ENCODE measurements at regions not wholly inside any gene's neighbourhood (a gene's known extent, or its start where the extent isn't known, plus 50 kb on each side); places are given as distances from the start of the nearest gene placed in this dataset.
"Not testable (repeated sequence)": the region's sequence is repeated elsewhere in the genome, so short reads cannot be mapped to it uniquely, and the experiment has no call there.

DNA sequence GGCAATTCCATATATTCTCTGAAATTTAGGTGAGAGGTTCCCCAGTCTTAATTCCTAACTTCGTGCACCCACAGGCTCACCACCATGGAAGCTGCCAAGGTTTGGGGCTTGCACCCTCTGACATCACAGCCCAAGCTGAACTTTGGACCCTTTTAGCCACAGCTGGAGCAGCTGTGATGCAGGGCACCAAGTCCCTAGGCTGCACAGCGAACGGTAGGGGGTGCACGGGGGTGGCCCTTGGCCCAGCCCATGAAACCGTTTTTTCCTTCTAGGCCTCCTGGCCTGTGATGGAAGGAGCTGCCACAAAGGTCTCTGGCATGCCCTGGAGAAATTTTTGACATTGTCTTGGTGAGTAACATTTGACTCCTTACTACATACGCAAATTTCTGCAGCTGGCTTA lies 251.9 kb upstream of the GRM3 start:
- DNase-seq (ENCODE audit: extremely low spot score, insufficient read length, low read depth): no peak
- FAIRE-seq: no peak

DNA sequence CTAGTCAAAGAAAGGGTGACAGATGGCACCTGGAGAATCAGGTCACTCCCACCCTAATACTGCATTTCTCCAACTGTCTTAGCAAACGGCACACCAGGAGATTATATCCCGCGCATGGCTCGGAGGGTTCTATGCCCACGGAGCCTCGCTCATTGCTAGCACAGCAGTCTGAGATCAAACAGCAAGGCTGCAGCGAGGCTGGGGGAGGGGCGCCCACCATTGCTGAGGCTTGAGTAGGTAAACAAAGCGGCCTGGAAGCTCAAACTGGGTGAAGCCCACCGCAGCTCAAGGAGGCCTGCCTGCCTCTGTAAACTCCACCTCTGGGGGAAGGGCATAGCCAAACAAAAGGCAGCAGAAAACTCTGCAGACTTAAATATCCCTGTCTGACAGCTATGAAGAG lies 268.1 kb upstream of the GRM3 start:
- FAIRE-seq: not testable (repeated sequence)

DNA sequence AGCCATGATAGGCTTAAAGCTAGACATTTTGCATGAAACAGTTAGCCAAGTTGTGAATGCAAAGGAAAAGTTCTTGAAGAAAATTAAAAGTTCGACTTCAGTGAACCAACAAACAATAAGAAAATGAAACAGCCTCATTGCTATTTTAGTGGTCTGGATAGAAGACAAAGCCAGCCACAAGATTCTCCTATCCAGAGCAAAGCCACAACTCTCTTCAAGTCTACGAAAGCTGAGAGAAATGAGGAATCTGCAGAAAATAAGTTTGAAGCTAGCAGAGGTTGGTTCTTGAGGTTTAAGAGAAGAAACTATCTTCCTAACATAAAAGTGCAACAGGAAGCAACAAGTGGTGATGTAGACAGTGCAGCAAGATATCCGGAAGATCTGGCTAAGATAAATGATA lies 271.4 kb upstream of the GRM3 start:
- no peak for FAIRE-seq
- DNase-seq (ENCODE audit: extremely low spot score, insufficient read length, low read depth): no peak

More for the DNA sequence above, 268.1 kb upstream of the GRM3 start:
- not testable (repeated sequence) for DNase-seq (ENCODE audit: extremely low spot score, insufficient read length, low read depth)

DNA sequence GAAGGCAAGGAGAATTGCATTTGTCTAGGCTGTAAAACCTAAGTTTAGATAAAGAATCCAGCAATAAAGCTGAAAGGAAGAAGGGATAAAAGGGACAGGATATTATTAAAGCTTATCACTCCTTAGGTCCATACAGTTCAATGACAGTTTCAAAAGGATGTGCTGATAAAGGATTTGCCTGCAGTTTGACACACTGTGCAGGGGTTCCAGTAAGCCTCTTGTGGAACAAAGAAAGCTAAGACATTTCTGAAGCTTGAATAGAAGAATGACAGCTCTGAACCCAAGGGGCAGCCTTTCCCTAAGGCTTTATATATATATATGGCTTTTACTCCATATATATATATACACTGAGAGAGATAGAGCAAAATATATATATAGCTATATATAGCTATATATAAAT lies 276.8 kb upstream of the GRM3 start:
- FAIRE-seq: no peak
- DNase-seq (ENCODE audit: extremely low spot score, insufficient read length, low read depth): no peak

DNA sequence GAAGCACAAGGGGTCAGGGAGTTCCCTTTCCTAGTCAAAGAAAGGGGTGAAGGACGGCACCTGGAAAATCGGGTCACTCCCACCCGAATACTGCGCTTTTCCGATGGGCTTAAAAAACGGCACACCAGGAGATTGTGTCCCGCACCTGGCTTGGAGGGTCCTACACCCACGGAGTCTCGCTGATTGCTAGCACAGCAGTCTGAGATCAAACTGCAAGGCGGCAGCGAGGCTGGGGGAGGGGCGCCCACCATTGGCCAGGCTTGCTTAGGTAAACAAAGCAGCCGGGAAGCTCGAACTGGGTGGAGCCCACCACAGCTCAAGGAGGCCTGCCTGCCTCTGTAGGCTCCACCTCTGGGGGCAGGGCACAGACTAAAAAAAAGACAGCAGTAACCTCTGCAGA lies 303.3 kb upstream of the GRM3 start:
- not testable (repeated sequence) for DNase-seq (ENCODE audit: extremely low spot score, insufficient read length, low read depth); FAIRE-seq

DNA sequence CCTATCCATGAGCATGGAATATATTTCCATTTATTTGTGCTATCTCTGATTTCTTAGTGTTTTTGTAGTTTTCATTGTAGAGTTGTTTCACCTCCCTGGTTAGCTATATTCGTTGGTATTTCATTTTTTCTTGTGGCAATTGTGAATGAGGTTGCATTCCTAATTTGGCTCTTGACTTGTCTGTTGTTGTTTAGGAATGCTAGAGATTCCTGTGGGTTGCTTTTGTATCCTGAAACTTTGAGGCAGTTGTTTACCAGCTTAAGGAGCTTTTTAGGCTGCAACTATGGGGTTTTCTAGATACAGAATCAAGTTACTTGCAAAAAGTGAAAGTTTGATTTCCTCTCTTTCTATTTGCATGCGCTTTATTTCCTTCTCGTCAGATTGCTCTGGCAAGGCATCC lies 304.7 kb upstream of the GRM3 start:
- no peak for DNase-seq (ENCODE audit: extremely low spot score, insufficient read length, low read depth)
- no peak for FAIRE-seq

DNA sequence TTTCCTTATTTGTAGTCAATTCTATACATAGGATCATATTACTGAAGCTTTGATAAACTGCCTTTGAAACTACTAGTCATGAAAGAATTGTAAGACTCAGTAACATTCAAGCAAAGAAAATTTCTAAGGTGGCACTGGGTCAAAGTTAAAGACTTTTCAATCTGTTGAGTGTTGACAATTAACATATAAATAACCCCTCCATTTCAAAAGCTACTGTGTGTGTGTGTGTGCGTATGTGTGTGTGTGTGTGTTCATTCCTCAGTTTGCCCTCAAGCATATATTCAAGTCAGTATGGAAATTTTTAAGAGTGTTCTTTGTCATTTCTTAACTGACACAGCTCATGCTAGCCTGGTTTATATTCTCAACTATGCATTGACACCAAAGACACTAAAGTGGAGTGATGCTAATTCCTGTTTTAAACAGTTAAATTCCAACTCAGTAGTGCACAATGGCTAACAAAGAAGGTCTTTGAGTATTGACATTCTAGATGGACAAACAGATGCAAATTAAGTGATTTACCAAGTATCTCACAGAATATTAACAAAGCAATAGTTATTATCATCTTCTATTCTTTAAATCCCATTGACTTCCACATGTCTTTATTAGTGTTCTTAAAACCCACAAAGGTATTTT lies 314.8 kb upstream of the GRM3 start:
- no peak for FAIRE-seq

DNA sequence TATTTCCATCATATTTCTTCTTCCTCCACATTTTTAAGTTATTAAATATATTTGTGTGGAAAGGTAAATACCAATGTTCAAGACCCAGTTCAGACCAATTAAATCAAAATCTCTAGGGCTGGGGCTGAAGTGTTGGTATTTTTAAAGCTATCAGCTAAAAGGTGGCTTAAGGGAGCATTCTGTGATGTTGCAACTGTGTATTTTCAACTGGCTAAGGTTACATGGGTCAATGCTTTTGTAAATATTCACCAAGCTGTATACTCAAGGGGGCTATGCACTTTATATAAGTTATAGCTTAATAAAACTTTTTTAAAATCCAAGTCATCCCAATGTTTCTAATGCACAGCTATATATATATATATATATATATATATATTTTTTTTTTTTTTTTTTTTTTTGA lies 316.9 kb upstream of the GRM3 start:
- FAIRE-seq (no peak), DNase-seq (ENCODE audit: extremely low spot score, insufficient read length, low read depth) (no peak)

More for the DNA sequence above, 314.8 kb upstream of the GRM3 start:
- no peak for DNase-seq (ENCODE audit: extremely low spot score, insufficient read length, low read depth)

DNA sequence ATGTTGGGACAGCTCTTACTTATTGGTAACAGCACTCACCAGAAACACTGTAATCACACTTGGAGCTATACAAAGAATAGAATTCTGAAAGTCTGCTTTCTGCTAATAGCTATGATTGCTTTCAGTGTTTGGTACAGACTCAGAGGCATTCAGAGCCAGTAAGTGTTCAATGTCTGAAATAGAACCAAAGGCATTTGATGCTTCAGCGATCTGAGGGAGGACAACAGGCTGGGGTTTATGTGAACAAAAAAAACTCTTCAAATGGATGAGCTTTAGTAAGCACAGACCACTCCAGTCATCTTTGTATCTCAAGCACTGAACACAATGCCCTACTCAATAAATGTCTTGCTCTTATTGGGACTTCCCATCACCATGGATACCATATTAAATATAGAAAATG lies 322.8 kb upstream of the GRM3 start:
- DNase-seq (ENCODE audit: extremely low spot score, insufficient read length, low read depth) (no peak), FAIRE-seq (no peak)

DNA sequence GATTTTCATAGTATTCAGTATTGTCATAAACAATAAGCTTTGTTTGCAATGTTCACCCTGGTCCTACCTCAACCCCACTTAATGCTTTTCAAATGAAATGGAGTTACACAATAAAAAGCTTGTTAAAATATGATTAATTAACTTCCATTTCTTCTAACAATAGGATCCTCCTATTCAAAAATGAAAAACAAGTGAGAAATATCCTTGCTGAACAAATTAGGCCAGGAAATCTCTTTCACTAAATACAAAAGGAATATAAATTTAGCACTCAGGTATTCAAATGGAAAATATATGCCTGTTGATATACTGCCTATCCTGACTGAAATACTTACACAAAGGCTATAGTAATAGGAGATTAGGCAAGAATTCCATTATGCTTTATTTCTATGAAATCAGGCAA lies 323.4 kb upstream of the GRM3 start:
- FAIRE-seq: no peak
- no peak for DNase-seq (ENCODE audit: extremely low spot score, insufficient read length, low read depth)

DNA sequence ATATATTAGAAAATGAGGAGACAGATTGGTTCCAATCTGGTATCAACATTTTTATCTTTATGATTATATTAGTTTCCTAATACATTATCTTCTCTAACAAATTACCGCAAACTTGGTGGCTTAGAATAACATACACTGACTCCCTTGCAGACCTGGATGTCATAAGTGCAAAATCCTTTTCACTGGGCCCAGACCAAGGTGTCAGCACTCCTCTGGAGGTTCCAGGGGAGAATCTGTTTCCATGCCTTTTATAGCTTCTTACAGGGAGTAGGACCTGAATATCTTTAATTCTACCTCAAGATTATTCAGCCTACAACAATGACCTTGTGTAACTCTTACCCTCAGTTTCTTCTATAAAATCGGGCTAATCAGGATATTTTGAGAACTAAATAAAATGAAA lies 329.9 kb upstream of the GRM3 start:
- FAIRE-seq: no peak
- DNase-seq (ENCODE audit: extremely low spot score, insufficient read length, low read depth): no peak

DNA sequence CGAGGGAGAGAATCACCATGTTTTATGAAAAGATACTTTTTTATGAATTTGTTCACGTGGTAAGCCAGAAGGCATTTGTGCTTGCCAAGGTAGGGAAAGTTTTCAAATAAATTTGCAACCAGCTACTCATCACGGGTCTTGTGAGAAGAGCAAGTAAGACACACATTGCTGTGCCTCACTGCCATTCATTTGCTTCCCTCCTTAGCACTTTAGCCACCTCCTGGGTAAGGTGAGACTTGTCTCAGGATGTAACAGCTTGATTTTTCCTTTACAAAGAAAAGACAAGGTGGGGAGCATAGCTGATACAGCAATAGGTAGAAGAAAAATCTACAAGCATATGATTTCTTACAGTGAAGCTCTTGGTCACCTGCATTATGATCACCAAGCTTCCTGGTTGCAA lies 342.4 kb upstream of the GRM3 start:
- FAIRE-seq (no peak), DNase-seq (ENCODE audit: extremely low spot score, insufficient read length, low read depth) (no peak)

DNA sequence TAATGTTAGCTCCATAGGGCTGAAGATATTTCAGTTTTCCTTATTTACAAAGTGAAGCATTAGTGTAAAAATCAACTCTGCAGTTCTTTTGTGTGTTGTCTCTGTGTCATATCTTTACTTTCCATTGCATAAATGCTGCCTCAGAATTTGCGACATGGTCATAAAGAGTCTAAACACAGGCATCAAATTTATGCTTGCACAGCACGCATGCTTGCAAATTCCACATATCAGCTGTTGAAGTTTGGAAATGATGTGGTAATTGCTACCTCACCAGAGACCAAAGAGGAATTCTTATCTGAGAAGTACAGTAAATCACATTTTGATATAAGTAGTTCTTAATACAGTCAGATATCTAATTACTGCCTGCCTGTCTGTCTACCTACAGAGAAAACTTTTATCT lies 348.2 kb upstream of the GRM3 start:
- no peak for FAIRE-seq
- DNase-seq (ENCODE audit: extremely low spot score, insufficient read length, low read depth): no peak

DNA sequence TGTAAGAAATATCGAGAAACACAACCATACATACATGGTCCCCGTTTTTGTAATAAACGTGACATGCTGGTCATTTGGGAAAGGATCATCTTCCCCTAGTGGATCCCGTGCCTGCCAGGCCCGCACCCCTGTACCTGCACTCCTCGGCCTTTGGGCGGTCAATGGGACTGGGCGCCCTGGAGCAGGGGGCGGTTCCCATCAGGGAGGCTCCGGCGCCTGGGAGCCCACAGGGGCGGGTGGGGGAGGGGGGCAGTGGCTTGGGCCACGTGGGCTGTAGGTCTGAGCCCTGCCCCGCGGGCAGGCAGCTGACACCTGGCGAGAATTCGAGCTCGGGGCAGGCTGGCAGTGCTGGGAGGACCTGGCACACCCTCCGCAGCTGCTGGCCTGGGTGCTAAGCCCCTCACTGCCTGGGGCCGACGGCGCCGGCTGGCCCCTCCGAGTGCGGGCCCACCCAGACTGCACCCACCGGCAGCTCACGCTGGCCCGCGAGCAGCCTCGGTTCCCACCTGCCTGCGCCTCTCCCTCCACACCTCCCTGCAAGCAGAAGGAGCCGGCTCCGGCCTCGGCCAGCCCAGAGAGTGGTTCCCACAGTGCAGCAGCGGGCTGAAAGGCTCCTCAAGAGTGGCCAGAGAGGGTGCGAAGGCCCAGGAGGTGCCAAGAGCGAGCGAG lies 361.6 kb upstream of the GRM3 start:
- FAIRE-seq: no peak
- no peak for DNase-seq (ENCODE audit: extremely low spot score, insufficient read length, low read depth)

DNA sequence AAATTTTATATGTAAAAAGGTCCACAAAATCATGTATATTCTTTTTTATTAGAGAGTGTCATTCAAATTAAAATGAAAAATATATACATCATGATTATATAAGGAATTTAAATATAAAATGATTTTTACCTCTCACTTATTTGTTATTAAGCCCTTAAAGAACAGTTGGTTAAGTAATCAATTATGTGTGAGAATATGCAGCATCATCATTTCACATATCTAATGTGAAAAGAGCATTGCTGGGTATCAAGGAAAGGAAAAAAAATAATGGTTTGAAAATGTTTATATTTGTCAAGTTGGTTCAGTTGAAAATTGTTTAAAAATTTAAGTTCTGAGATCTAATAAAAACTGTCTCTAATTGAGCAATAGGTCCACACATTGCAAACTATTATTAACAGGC lies 363.6 kb upstream of the GRM3 start:
- no peak for DNase-seq (ENCODE audit: extremely low spot score, insufficient read length, low read depth)
- FAIRE-seq: no peak

DNA sequence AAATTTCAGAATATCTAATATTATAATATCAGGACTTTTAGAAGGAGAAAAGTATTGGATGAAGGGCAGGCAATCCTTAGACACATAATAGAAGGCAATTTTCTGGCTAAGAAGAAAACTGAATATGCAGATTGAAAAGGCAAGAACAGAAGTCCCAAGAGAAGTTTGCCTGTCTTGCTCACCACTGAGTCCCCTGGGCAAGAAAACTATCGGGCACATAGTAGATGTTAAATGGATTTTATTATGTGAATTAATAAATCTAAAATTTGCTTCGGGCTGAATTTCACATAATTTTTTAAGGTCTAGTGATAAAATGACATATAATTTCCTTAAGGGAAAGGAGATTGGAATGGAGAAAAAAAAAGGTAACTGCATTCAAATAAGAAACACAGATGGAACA lies 380.9 kb upstream of the GRM3 start:
- DNase-seq (ENCODE audit: extremely low spot score, insufficient read length, low read depth) (no peak), FAIRE-seq (no peak)

DNA sequence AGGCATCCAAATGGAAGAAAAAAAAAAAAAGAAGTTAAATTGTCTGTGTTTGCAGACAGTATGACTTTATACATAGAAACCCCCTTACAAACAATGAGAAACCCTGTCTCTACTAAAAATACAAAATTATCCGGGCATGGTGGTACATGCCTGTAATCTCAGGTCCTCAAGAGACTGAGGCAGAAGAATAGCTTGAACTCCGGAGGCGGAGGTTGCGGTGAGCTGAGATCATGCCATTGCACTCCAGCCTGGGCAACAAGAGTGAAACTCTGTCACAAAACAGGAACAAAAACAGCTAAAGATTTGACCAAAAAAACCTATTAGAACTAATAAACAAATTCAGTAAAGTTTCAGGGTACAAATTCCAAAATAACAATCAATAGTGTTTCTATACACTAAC lies 385.8 kb upstream of the GRM3 start:
- FAIRE-seq (no peak), DNase-seq (ENCODE audit: extremely low spot score, insufficient read length, low read depth) (no peak)

DNA sequence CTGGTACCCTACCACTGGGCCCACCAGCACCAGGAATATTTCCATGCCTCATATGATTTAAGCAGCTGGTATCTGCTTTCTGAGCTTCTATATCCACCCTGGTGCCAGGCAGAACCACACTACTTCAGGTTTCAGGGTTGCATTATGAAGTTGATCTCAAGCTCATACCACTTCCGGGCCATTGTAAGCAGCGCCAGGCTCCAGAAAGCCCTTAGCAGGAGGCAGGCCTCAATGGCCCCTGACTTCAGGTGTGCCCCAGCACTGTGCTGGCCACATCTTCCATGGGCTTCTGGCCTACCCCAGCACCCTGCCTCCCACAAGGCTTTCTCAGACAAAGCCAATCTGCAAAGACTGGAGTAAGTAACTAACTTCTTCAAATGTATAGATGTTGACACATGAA lies 391.3 kb upstream of the GRM3 start:
- DNase-seq (ENCODE audit: extremely low spot score, insufficient read length, low read depth) (no peak), FAIRE-seq (no peak)

DNA sequence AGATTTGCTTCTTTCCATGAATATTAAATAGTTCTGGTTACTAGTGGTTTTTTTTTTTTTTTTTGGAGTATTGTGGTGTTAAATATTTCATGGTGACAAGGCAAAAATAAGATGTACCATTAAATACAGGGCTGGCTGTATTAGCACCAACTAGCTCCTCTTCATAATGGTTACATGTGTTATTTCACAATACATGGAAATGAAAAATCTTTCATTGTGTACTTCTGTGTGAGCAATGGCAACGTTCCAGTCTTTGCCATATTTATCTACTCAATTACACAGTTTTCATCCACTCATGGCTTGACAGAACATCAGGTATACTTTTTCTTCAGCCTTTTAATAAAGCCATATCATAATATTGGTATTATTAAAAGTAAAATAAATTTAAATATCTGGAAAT lies 394.7 kb upstream of the GRM3 start:
- no peak for FAIRE-seq
- DNase-seq (ENCODE audit: extremely low spot score, insufficient read length, low read depth): no peak

DNA sequence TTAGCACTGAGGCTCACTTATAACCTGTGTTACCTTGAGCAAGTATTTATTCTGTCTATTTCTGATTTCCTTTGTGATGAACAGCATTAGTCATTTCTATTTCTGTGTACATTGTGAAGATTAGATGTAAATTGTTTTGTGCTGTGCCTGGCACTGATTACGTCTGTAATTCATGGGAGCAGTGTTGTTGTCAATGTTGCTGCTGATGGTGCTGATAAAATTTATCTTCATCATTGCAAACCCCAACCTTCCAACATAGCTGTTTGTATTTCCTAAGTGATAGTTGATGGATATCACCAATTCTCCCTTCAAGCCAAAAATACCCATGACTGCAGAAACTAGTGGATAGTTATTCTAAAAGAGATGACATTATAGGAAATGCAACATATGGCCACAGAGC lies 400.5 kb upstream of the GRM3 start:
- DNase-seq (ENCODE audit: extremely low spot score, insufficient read length, low read depth): no peak

DNA sequence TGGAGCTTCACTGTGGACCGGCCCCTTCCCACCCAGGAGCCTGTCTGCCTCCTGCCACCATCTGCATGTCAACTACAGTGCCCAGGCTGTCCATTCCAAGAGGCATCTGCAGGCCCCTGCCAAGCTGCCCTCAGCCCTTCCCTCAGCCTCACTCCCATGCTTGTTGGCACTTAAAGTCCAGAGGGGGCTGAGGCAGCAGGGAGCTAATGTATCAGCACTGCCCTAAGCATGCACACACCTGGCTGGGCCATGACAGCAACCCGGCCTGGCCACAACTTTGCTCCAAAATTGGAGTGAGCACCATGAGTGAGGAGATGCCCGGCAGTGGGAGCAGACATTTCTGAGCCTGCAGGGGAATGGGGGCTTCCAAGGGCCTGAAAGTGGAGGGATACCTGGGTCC lies 417.5 kb upstream of the GRM3 start:
- DNase-seq (ENCODE audit: extremely low spot score, insufficient read length, low read depth) (no peak), FAIRE-seq (no peak)

More for the DNA sequence above, 400.5 kb upstream of the GRM3 start:
- no peak for FAIRE-seq

DNA sequence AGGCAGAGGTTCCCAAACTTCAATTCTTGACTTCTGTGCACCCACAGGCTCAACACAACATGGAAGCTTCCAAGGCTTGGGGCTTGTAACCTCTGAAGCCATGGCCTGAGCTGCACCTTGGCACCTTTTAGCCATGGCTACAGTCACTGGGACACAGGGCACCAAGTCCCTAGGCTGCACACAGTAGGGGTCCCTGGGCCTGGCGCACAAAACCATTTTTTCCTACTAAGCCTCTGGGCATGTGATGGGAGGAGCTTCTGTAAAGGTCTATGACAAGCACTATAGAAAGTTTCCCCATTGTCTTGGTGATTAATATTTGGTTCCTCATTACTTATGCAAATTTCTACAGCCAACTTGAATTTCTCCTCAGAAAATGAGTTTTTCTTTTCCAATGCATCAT lies 420.9 kb upstream of the GRM3 start:
- FAIRE-seq (no peak), DNase-seq (ENCODE audit: extremely low spot score, insufficient read length, low read depth) (no peak)
